IgD-negative memory B cell (primary cell): ENCODE measurements at regions not wholly inside any gene's neighbourhood (a gene's known extent, or its start where the extent isn't known, plus 50 kb on each side); places are given as distances from the start of the nearest gene placed in this dataset.
"Not testable (repeated sequence)": the region's sequence is repeated elsewhere in the genome, so short reads cannot be mapped to it uniquely, and the experiment has no call there.

ENCODE experiments used
- H3K27ac Mint-ChIP-seq, 3 donors: one replicate each; pipeline ENCODE4 v1.8.0; 2020 to 2022; ENCODE audit warnings: mild to moderate bottlenecking in 3 of 3, mixed read lengths in 3 of 3, moderate library complexity in 1 of 3
- H3K27me3 Mint-ChIP-seq: one replicate; pipeline ENCODE4 v1.8.0; 2021; ENCODE audit warnings: mixed read lengths
- H3K36me3 Mint-ChIP-seq: one replicate; pipeline ENCODE4 v1.8.0; 2020; ENCODE audit warnings: mild to moderate bottlenecking, mixed read lengths
- H3K4me1 Mint-ChIP-seq, 3 donors: one replicate each; pipeline ENCODE4 v1.8.0; 2020 to 2022; ENCODE audit warnings: mixed read lengths in 3 of 3, mild to moderate bottlenecking in 1 of 3
- H3K4me3 Mint-ChIP-seq, 4 donors: one replicate each; pipeline ENCODE4 v1.8.0; 2020 to 2022; ENCODE audit warnings: mild to moderate bottlenecking in 4 of 4, mixed read lengths in 4 of 4, moderate library complexity in 3 of 4
- H3K9me3 Mint-ChIP-seq, 3 donors: one replicate each; pipeline ENCODE4 v1.8.0; 2020 to 2021; ENCODE audit warnings: mixed read lengths in 3 of 3, mild to moderate bottlenecking in 1 of 3

GRCh38 chr7:39758234-39758970 lies 135.0 kb downstream of the RALA start:
- peak overlapping the region in 1 of 3 donors; percentile 36 for H3K27ac Mint-ChIP-seq
- no peaks in the 10 kb centered on the region for H3K27me3 Mint-ChIP-seq
- no peaks in the 10 kb centered on the region for H3K9me3 Mint-ChIP-seq
- H3K4me1 Mint-ChIP-seq, result peaks cover 0 to 4% (median 0%) of the 10 kb centered on the region in 3 donors
- peaks cover 14% of the 10 kb centered on the region for H3K36me3 Mint-ChIP-seq
- no peak overlapping the region for H3K4me3 Mint-ChIP-seq

- peaks cover 20% of the 10 kb centered on the region for H3K36me3 Mint-ChIP-seq
- H3K4me3 Mint-ChIP-seq, result no peak overlapping the region
- H3K9me3 Mint-ChIP-seq, result no peaks in the 10 kb centered on the region
- no peaks in the 10 kb centered on the region for H3K27me3 Mint-ChIP-seq
- peaks cover 0 to 4% (median 0%) of the 10 kb centered on the region in 3 donors for H3K4me1 Mint-ChIP-seq
- H3K27ac Mint-ChIP-seq, result no peak overlapping the region
These were observed 138.1 kb downstream of the RALA start for GRCh38 chr7:39761449-39761848.

GRCh38 chr7:39762466-39762865 lies 139.1 kb downstream of the RALA start:
- not testable (repeated sequence) for H3K4me3 Mint-ChIP-seq, H3K4me1 Mint-ChIP-seq, H3K9me3 Mint-ChIP-seq, H3K27me3 Mint-ChIP-seq, H3K27ac Mint-ChIP-seq
- peaks cover 23% of the 10 kb centered on the region for H3K36me3 Mint-ChIP-seq

GRCh38 chr7:39762881-39763280 lies 139.5 kb downstream of the RALA start:
- not testable (repeated sequence) for H3K4me3 Mint-ChIP-seq, H3K27me3 Mint-ChIP-seq, H3K9me3 Mint-ChIP-seq, H3K4me1 Mint-ChIP-seq, H3K27ac Mint-ChIP-seq
- peaks cover 20% of the 10 kb centered on the region for H3K36me3 Mint-ChIP-seq

- peaks cover 18% of the 10 kb centered on the region for H3K36me3 Mint-ChIP-seq
These were observed 142.5 kb downstream of the RALA start for GRCh38 chr7:39765833-39766232.

GRCh38 chr7:39768439-39768838 lies 145.1 kb downstream of the RALA start:
- H3K36me3 Mint-ChIP-seq, result peaks cover 15% of the 10 kb centered on the region
- peak overlapping the region in 2 of 3 donors; percentile 20 to 55 for H3K27ac Mint-ChIP-seq
- not testable (repeated sequence) for H3K4me3 Mint-ChIP-seq, H3K27me3 Mint-ChIP-seq, H3K9me3 Mint-ChIP-seq, H3K4me1 Mint-ChIP-seq

More at GRCh38 chr7:39765833-39766232, 142.5 kb downstream of the RALA start:
- not testable (repeated sequence) for H3K4me3 Mint-ChIP-seq, H3K4me1 Mint-ChIP-seq, H3K27ac Mint-ChIP-seq, H3K9me3 Mint-ChIP-seq, H3K27me3 Mint-ChIP-seq

GRCh38 chr7:39774341-39774851 lies 151.0 kb downstream of the RALA start:
- H3K9me3 Mint-ChIP-seq, H3K4me1 Mint-ChIP-seq, H3K36me3 Mint-ChIP-seq, H3K4me3 Mint-ChIP-seq, H3K27me3 Mint-ChIP-seq: not testable (repeated sequence)
- H3K27ac Mint-ChIP-seq, result peak overlapping the region in 1 of 3 donors; percentile 3

- H3K4me3 Mint-ChIP-seq, H3K27ac Mint-ChIP-seq, H3K4me1 Mint-ChIP-seq, H3K27me3 Mint-ChIP-seq, H3K36me3 Mint-ChIP-seq, H3K9me3 Mint-ChIP-seq: not testable (repeated sequence)
These were observed 158.2 kb downstream of the RALA start for GRCh38 chr7:39781557-39781956.

GRCh38 chr7:39786440-39786839 lies 163.1 kb downstream of the RALA start:
- H3K4me3 Mint-ChIP-seq, H3K27me3 Mint-ChIP-seq, H3K36me3 Mint-ChIP-seq, H3K4me1 Mint-ChIP-seq, H3K27ac Mint-ChIP-seq, H3K9me3 Mint-ChIP-seq: not testable (repeated sequence)

- H3K4me3 Mint-ChIP-seq, H3K36me3 Mint-ChIP-seq, H3K27ac Mint-ChIP-seq, H3K9me3 Mint-ChIP-seq, H3K4me1 Mint-ChIP-seq, H3K27me3 Mint-ChIP-seq: not testable (repeated sequence)
These were observed 159.0 kb upstream of the CDK13 start for GRCh38 chr7:39791035-39791434.

GRCh38 chr7:39791911-39792310 lies 158.1 kb upstream of the CDK13 start:
- not testable (repeated sequence) for H3K4me1 Mint-ChIP-seq, H3K27ac Mint-ChIP-seq, H3K4me3 Mint-ChIP-seq, H3K27me3 Mint-ChIP-seq, H3K9me3 Mint-ChIP-seq, H3K36me3 Mint-ChIP-seq

- not testable (repeated sequence) for H3K36me3 Mint-ChIP-seq, H3K4me1 Mint-ChIP-seq, H3K9me3 Mint-ChIP-seq, H3K27me3 Mint-ChIP-seq, H3K27ac Mint-ChIP-seq, H3K4me3 Mint-ChIP-seq
These were observed 157.0 kb upstream of the CDK13 start for GRCh38 chr7:39793026-39793425.

GRCh38 chr7:39793851-39794250 lies 156.2 kb upstream of the CDK13 start:
- H3K4me1 Mint-ChIP-seq, H3K4me3 Mint-ChIP-seq, H3K36me3 Mint-ChIP-seq: not testable (repeated sequence)

GRCh38 chr7:39796947-39797346 lies 153.1 kb upstream of the CDK13 start:
- H3K27ac Mint-ChIP-seq, H3K36me3 Mint-ChIP-seq, H3K27me3 Mint-ChIP-seq, H3K4me3 Mint-ChIP-seq, H3K9me3 Mint-ChIP-seq, H3K4me1 Mint-ChIP-seq: not testable (repeated sequence)

More at GRCh38 chr7:39793851-39794250, 156.2 kb upstream of the CDK13 start:
- not testable (repeated sequence) for H3K9me3 Mint-ChIP-seq, H3K27me3 Mint-ChIP-seq
- H3K27ac Mint-ChIP-seq, result peak overlapping the region in 1 of 3 donors; percentile 47

- H3K4me3 Mint-ChIP-seq, H3K27ac Mint-ChIP-seq, H3K9me3 Mint-ChIP-seq, H3K27me3 Mint-ChIP-seq, H3K36me3 Mint-ChIP-seq, H3K4me1 Mint-ChIP-seq: not testable (repeated sequence)
These were observed 152.0 kb upstream of the CDK13 start for GRCh38 chr7:39798077-39798476.

- H3K36me3 Mint-ChIP-seq, result peaks cover 1% of the 10 kb centered on the region
- peaks cover 0 to 1% (median 0%) of the 10 kb centered on the region in 3 donors for H3K4me1 Mint-ChIP-seq
- H3K27me3 Mint-ChIP-seq, result peaks cover 4% of the 10 kb centered on the region
- H3K27ac Mint-ChIP-seq, result no peak overlapping the region
- no peaks in the 10 kb centered on the region for H3K9me3 Mint-ChIP-seq
- no peak overlapping the region for H3K4me3 Mint-ChIP-seq
These were observed 141.1 kb upstream of the CDK13 start for GRCh38 chr7:39808796-39809481.
